Natural killer cell (primary cell): ENCODE measurements at regions not wholly inside any gene's neighbourhood (a gene's known extent, or its start where the extent isn't known, plus 50 kb on each side); places are given as distances from the start of the nearest gene placed in this dataset.

Source experiments
- ATAC-seq, 3 donors: fragments of 150-1000 bp in 2 of 3; fragments of 200-7000 bp in 1 of 3; cut with Tn5 transposase; 1 replicate in 1 of 3; 2 replicates in 2 of 3; pipeline ENCODE4 v1.10.0; 2021; ENCODE audit warnings: mild to moderate bottlenecking in 2 of 3, moderate library complexity in 2 of 3
- DNase-seq, 2 donors: peaks; one replicate each; pipeline versions ENCODE4 v3.0.0 to v3.0.0-alpha.2; 2013 to 2021; ENCODE audit warnings: mixed read lengths in 1 of 2
- H3K27ac ChIP-seq: one replicate; pipeline ENCODE4 v1.5.1; 2013; ENCODE audit warnings: mild to moderate bottlenecking, low read length
- H3K27me3 ChIP-seq: one replicate; pipeline ENCODE4 v1.6.1; 2013; ENCODE audit warnings: low read length; ENCODE audit not compliant: control insufficient read depth, insufficient read depth
- H3K36me3 ChIP-seq: one replicate; pipeline ENCODE4 v1.6.1; 2013; ENCODE audit warnings: low read length; ENCODE audit not compliant: control insufficient read depth, insufficient read depth
- H3K4me1 ChIP-seq: one replicate; pipeline ENCODE4 v1.6.1; 2013; ENCODE audit warnings: low read length; ENCODE audit not compliant: control insufficient read depth, insufficient read depth
- H3K4me3 ChIP-seq: one replicate; pipeline ENCODE4 v1.5.1; 2013; ENCODE audit warnings: low read length
- H3K9me3 ChIP-seq: one replicate; pipeline ENCODE4 v1.6.1; 2013; ENCODE audit warnings: low read length; ENCODE audit not compliant: control insufficient read depth, insufficient read depth
- H3K27ac Mint-ChIP-seq, 2 donors: one replicate each; pipeline ENCODE4 v1.8.0; 2022; ENCODE audit warnings: mild to moderate bottlenecking in 2 of 2, mixed read lengths in 2 of 2, moderate library complexity in 1 of 2
- H3K27me3 Mint-ChIP-seq, 2 donors: one replicate each; pipeline ENCODE4 v1.8.0; 2022; ENCODE audit warnings: low read depth in 2 of 2, mixed read lengths in 2 of 2
- H3K36me3 Mint-ChIP-seq: one replicate; pipeline ENCODE4 v1.8.0; 2022; ENCODE audit warnings: mixed read lengths
- H3K4me1 Mint-ChIP-seq, 2 donors: one replicate each; pipeline ENCODE4 v1.8.0; 2022; ENCODE audit warnings: mixed read lengths in 2 of 2
- H3K4me3 Mint-ChIP-seq: one replicate; pipeline ENCODE4 v1.8.0; 2022; ENCODE audit warnings: mild to moderate bottlenecking, moderate library complexity, mixed read lengths
- H3K9me3 Mint-ChIP-seq, 2 donors: one replicate each; pipeline ENCODE4 v1.8.0; 2022; ENCODE audit warnings: mixed read lengths in 2 of 2
- CTCF ChIP-seq: fragments of 200-600 bp; IDR thresholded peaks from one replicate; pipeline ENCODE4 v1.8.0; 2022; ENCODE audit warnings: antibody characterized with exemption
- WGBS: methylation state at CpG from one replicate; pipeline ENCODE4 v1.1.7; 2013; ENCODE audit warnings: missing lambda C conversion rate; ENCODE audit not compliant: insufficient coverage; 5-methylcytosine and 5-hydroxymethylcytosine counted together
- intact Hi-C: fragments of 100-400 bp; cut with micrococcal nuclease; formaldehyde crosslinking; loops from one replicate; pipeline ENCODE4 v1.14.2; 2022

DNA sequence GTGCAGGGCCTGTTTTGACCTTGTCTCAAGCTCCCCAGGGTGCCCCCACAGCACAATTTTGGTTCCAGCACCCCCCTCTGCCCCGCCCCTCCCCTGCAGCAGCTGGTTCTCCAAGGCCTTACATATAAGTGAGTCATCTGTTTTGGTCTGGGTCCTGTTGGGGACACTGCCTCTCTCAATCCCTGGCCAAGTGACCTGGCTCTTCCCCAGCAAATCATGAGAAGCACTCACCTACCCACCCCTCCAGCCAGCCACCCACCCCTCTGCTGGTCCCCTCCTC, 90.5 kb downstream of the INHBB start:
- no peak for TF ChIP-seq CTCF
- no peak overlapping the region for H3K4me3 Mint-ChIP-seq
- Histone ChIP-seq H3K9me3 (no peaks in the 10 kb centered on the region), H3K27ac (no peak overlapping the region), H3K4me1 (no peaks in the 10 kb centered on the region), H3K36me3 (no peaks in the 10 kb centered on the region), H3K4me3 (no peak overlapping the region), H3K27me3 (no peaks in the 10 kb centered on the region)
- H3K4me1 Mint-ChIP-seq: no peaks in the 10 kb centered on the region
- 75% methylated on average over 1 of the region's 1 CpG for WGBS
- DNase-seq (no peak), ATAC-seq (no peak)
- H3K27ac Mint-ChIP-seq: no peak overlapping the region
- H3K36me3 Mint-ChIP-seq: no peaks in the 10 kb centered on the region
- peaks cover 29% of the 10 kb centered on the region in 2 donors for H3K27me3 Mint-ChIP-seq
- intact Hi-C loops: no loop called here
- H3K9me3 Mint-ChIP-seq: no peaks in the 10 kb centered on the region

GRCh38 chr2:120436885-120437603, 91.1 kb downstream of the INHBB start:
- Mint-ChIP-seq H3K4me3 (no peak overlapping the region), H3K36me3 (no peaks in the 10 kb centered on the region), H3K4me1 (peaks cover 0 to under 1% of the 10 kb centered on the region in 2 donors), H3K27ac (no peak overlapping the region), H3K27me3 (peaks cover 34 to 35% of the 10 kb centered on the region in 2 donors), H3K9me3 (no peaks in the 10 kb centered on the region)
- intact Hi-C loops: no loop called here
- Histone ChIP-seq H3K9me3 (no peaks in the 10 kb centered on the region), H3K4me3 (no peak overlapping the region), H3K36me3 (no peaks in the 10 kb centered on the region), H3K27ac (no peak overlapping the region), H3K4me1 (no peaks in the 10 kb centered on the region), H3K27me3 (no peaks in the 10 kb centered on the region)
- 80% methylated on average over 7 of the region's 7 CpGs for WGBS
- ATAC-seq (no peak), DNase-seq (peak in 1 of 2 donors; percentile 24)
- TF ChIP-seq CTCF: no peak

DNA sequence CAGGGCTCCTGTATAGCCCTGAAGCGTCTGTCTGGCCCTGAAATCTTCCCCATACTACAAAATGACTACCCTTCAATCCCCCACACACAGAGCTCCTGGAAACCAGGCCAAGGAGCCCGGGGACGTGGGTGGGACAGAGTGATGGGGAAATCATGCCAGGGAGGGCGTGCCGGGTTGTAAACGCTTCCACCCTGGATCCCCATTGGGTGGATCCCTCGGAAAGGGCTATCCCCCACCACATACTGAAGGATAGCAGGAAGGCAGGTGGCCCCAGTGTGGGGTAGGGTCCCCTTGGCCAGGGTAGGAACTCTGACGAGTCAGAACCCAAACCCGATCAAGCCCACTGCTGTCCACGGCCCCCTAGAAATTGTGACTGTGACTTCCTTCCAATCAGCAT, 91.7 kb downstream of the INHBB start:
- intact Hi-C loops: no loop called here
- Histone ChIP-seq H3K27ac (no peak overlapping the region), H3K27me3 (peaks cover 3% of the 10 kb centered on the region), H3K4me1 (no peaks in the 10 kb centered on the region), H3K9me3 (no peaks in the 10 kb centered on the region), H3K4me3 (no peak overlapping the region), H3K36me3 (no peaks in the 10 kb centered on the region)
- no peak overlapping the region for H3K27ac Mint-ChIP-seq
- DNase-seq: no peak
- peaks cover 0 to 5% of the 10 kb centered on the region in 2 donors for H3K4me1 Mint-ChIP-seq
- no peaks in the 10 kb centered on the region for H3K36me3 Mint-ChIP-seq
- H3K4me3 Mint-ChIP-seq: no peak overlapping the region
- 74% methylated on average over 9 of the region's 10 CpGs for WGBS
- TF ChIP-seq CTCF: no peak
- ATAC-seq: no peak
- no peaks in the 10 kb centered on the region for H3K9me3 Mint-ChIP-seq
- peaks cover 39% of the 10 kb centered on the region in 2 donors for H3K27me3 Mint-ChIP-seq
